A549 (cell line): ENCODE measurements at regions not wholly inside any gene's neighbourhood (a gene's known extent, or its start where the extent isn't known, plus 50 kb on each side); places are given as distances from the start of the nearest gene placed in this dataset.

Experiments used
- ATAC-seq, 2 experiments: fragments of 200-7000 bp in 1 of 2; fragments of >200 bp in 1 of 2; cut with Nextera tagmentation in 1 of 2; cut with Tn5 transposase in 1 of 2; 3 replicates each; pipeline versions ENCODE4 v1.8.0 to v1.9.1; 2018 to 2020; ENCODE audit warnings: mild to moderate bottlenecking in 1 of 2, moderate library complexity in 1 of 2
- CTCF ChIA-PET: fragments of 300-600 bp; sonication (Branson Sonifier 250); formaldehyde crosslinking; extraction: SDS; loops from one replicate; lab custom pipeline; 2021; ENCODE audit warnings: antibody characterized with exemption, inconsistent platforms; lab: Yijun Ruan, JAX
- POLR2A ChIA-PET: fragments of 350-600 bp; formaldehyde crosslinking; extraction: SDS; loops from one replicate; lab custom pipeline; 2021; ENCODE audit warnings: antibody characterized with exemption, inconsistent platforms; lab: Yijun Ruan, JAX
- DNase-seq, 2 experiments: peaks; one replicate each; pipeline versions ENCODE4 v3.0.0 to v3.0.0-alpha.2; 2011 to 2016; ENCODE audit warnings: low read depth in 1 of 2, low spot score in 1 of 2
- FAIRE-seq: peaks from 2 replicates; lab custom pipeline; 2011; peaks lifted over from hg19 to GRCh38; lab: Jason Lieb, UNC
- H3K27ac ChIP-seq, 2 experiments: fragments of >200 bp; sonication (Bioruptor Twin); formaldehyde crosslinking; 3 replicates each; pipeline ENCODE4 v1.5.1; 2016 to 2017
- H3K4me1 ChIP-seq: fragments of >200 bp; sonication (Bioruptor Twin); formaldehyde crosslinking; 3 replicates; pipeline ENCODE4 v1.6.1; 2016
- H3K4me2 ChIP-seq: fragments of >200 bp; sonication (Bioruptor Twin); formaldehyde crosslinking; 3 replicates; pipeline ENCODE4 v1.6.1; 2016
- H3K4me3 ChIP-seq: fragments of >200 bp; sonication (Bioruptor Twin); formaldehyde crosslinking; 3 replicates; pipeline ENCODE4 v1.5.1; 2016
- H3K9me3 ChIP-seq: fragments of >200 bp; sonication (Bioruptor Twin); formaldehyde crosslinking; 3 replicates; pipeline ENCODE4 v1.6.1; 2016
- BCL3 ChIP-seq: fragments of >200 bp; sonication (Bioruptor Twin); formaldehyde crosslinking; IDR thresholded peaks from 3 replicates; pipeline ENCODE4 v1.6.1; 2016
- BHLHE40 ChIP-seq: IDR thresholded peaks from 2 replicates; pipeline ENCODE4 v1.6.1; 2012; ENCODE audit warnings: low read depth, low read length, inconsistent platforms
- CEBPB ChIP-seq, 2 experiments: fragments of >200 bp in 1 of 2; sonication (Bioruptor Twin) in 1 of 2; formaldehyde crosslinking in 1 of 2; IDR thresholded peaks; 2 replicates each; pipeline ENCODE4 v1.6.1; 2012 to 2016
- CHD4 ChIP-seq: fragments of 200-600 bp; sonication (generic); IDR thresholded peaks from 2 replicates; pipeline ENCODE4 v1.6.1; 2016; ENCODE audit warnings: antibody characterized with exemption, mild to moderate bottlenecking, borderline replicate concordance
- CTCF ChIP-seq: fragments of >200 bp; sonication (Bioruptor Twin); formaldehyde crosslinking; IDR thresholded peaks from 3 replicates; pipeline ENCODE4 v1.5.1; 2016
- ESRRA ChIP-seq: fragments of 150-350 bp; IDR thresholded peaks from 2 replicates; pipeline ENCODE4 v1.6.1; 2014; ENCODE audit warnings: mild to moderate bottlenecking, low read length, borderline replicate concordance
- FOSB ChIP-seq: fragments of 250-450 bp; sonication (Bioruptor Pico); IDR thresholded peaks from 2 replicates; pipeline ENCODE4 v1.5.0; 2020; ENCODE audit warnings: mild to moderate bottlenecking, moderate library complexity
- FOSL2 ChIP-seq, 2 experiments: fragments of 450-650 bp in 1 of 2; fragments of >200 bp in 1 of 2; sonication (Bioruptor Twin) in 1 of 2; formaldehyde crosslinking; IDR thresholded peaks; 2 replicates each; pipeline versions ENCODE4 v1.5.0 to v1.6.1; 2016 to 2020; ENCODE audit warnings: mild to moderate bottlenecking in 1 of 2, moderate library complexity in 1 of 2
- FOXS1 ChIP-seq: fragments of 250-450 bp; sonication (Bioruptor Pico); IDR thresholded peaks from 2 replicates; pipeline ENCODE4 v1.5.0; 2020; ENCODE audit warnings: mild to moderate bottlenecking, moderate library complexity
- HDAC2 ChIP-seq: fragments of 200-600 bp; sonication (generic); IDR thresholded peaks from 2 replicates; pipeline ENCODE4 v1.6.1; 2016
- HES2 ChIP-seq: fragments of >200 bp; sonication (Bioruptor Twin); formaldehyde crosslinking; IDR thresholded peaks from 2 replicates; pipeline ENCODE4 v1.6.1; 2016
- HEYL ChIP-seq: fragments of 250-450 bp; sonication (Bioruptor Pico); IDR thresholded peaks from 2 replicates; pipeline ENCODE4 v1.8.0; 2021; ENCODE audit warnings: mild to moderate bottlenecking, moderate library complexity
- HMGXB4 ChIP-seq: fragments of 250-450 bp; sonication (Bioruptor Pico); IDR thresholded peaks from 2 replicates; pipeline ENCODE4 v1.5.0; 2021; ENCODE audit warnings: mild to moderate bottlenecking, moderate library complexity, borderline replicate concordance
- HOXA7 ChIP-seq: fragments of 250-450 bp; sonication (Bioruptor Pico); IDR thresholded peaks from 2 replicates; pipeline ENCODE4 v1.5.0; 2020; ENCODE audit warnings: mild to moderate bottlenecking, moderate library complexity
- JUN ChIP-seq, 2 experiments: fragments of >200 bp; sonication (Bioruptor Twin); formaldehyde crosslinking; IDR thresholded peaks; 2 replicates in 1 of 2; 3 replicates in 1 of 2; pipeline ENCODE4 v1.6.1; 2016 to 2017
- KDM1A ChIP-seq: fragments of 200-600 bp; sonication (generic); IDR thresholded peaks from 2 replicates; pipeline ENCODE4 v1.6.1; 2016; ENCODE audit warnings: low read depth, mild to moderate bottlenecking
- MAX ChIP-seq: IDR thresholded peaks from 2 replicates; pipeline ENCODE4 v1.6.1; 2012
- MYC ChIP-seq: IDR thresholded peaks from 2 replicates; pipeline ENCODE4 v1.6.1; 2012; ENCODE audit warnings: mild to moderate bottlenecking, inconsistent platforms, low read length, improper control_type of control experiment, borderline replicate concordance
- NFE2L2 ChIP-seq: fragments of 150-350 bp; conservative IDR thresholded peaks from 2 replicates; pipeline ENCODE4 v1.6.1; 2014; ENCODE audit warnings: low read length
- NPAS2 ChIP-seq: fragments of 250-450 bp; sonication (Bioruptor Pico); IDR thresholded peaks from 2 replicates; pipeline ENCODE4 v1.8.0; 2022; ENCODE audit warnings: mild to moderate bottlenecking, moderate library complexity, borderline replicate concordance
- NR3C1 ChIP-seq: fragments of >200 bp; sonication (Bioruptor Twin); formaldehyde crosslinking; IDR thresholded peaks from 3 replicates; pipeline ENCODE4 v1.6.1; 2017
- PBX3 ChIP-seq: IDR thresholded peaks from 2 replicates; pipeline ENCODE4 v1.6.1; 2012
- PHF8 ChIP-seq: fragments of 200-600 bp; sonication (generic); IDR thresholded peaks from 2 replicates; pipeline ENCODE4 v1.6.1; 2016; ENCODE audit warnings: low read depth, mild to moderate bottlenecking, antibody characterized with exemption, moderate library complexity, borderline replicate concordance
- POLR2A ChIP-seq: IDR thresholded peaks from 2 replicates; pipeline ENCODE4 v1.6.1; 2012; ENCODE audit warnings: mild to moderate bottlenecking, low read length
- POLR2AphosphoS2 ChIP-seq: conservative IDR thresholded peaks from 2 replicates; pipeline ENCODE4 v1.6.1; 2012; ENCODE audit warnings: low read length, improper control_type of control experiment, inconsistent platforms
- RARB ChIP-seq: fragments of 250-450 bp; sonication (Bioruptor Pico); IDR thresholded peaks from 2 replicates; pipeline ENCODE4 v1.8.0; 2021; ENCODE audit warnings: mild to moderate bottlenecking, moderate library complexity
- RFX5 ChIP-seq: fragments of 450-650 bp; IDR thresholded peaks from 2 replicates; pipeline ENCODE4 v1.7.1; 2014; ENCODE audit warnings: antibody characterized with exemption, mild to moderate bottlenecking, moderate library complexity
- RNF2 ChIP-seq: fragments of 200-600 bp; sonication (generic); IDR thresholded peaks from 2 replicates; pipeline ENCODE4 v1.6.1; 2016; ENCODE audit warnings: low read depth, mild to moderate bottlenecking, antibody characterized with exemption, moderate library complexity, borderline replicate concordance
- TP53 ChIP-seq: fragments of 250-450 bp; sonication (Bioruptor Pico); IDR thresholded peaks from 2 replicates; pipeline ENCODE4 v1.5.0; 2021; ENCODE audit warnings: mild to moderate bottlenecking, moderate library complexity
- ZFP36 ChIP-seq: fragments of 450-650 bp; IDR thresholded peaks from 2 replicates; pipeline ENCODE4 v1.6.1; 2014; ENCODE audit warnings: borderline replicate concordance; ENCODE audit not compliant: partially characterized antibody
- ZNF302 ChIP-seq: fragments of 250-450 bp; sonication (Bioruptor Pico); IDR thresholded peaks from 2 replicates; pipeline ENCODE4 v1.9.0; 2021; ENCODE audit warnings: inconsistent platforms, mild to moderate bottlenecking, moderate library complexity
- WGBS: methylation state at CpG from one replicate; pipeline ENCODE4 v1.1.6; 2017; ENCODE audit errors: missing lambda C conversion rate; 5-methylcytosine and 5-hydroxymethylcytosine counted together

- TF ChIP-seq FOSL2 (IDR thresholded peaks at IDR 0.05) (no peak), FOSL2 (CRISPR knock-in tag; IDR thresholded peaks at IDR 0.05) (no peak), ZFP36 (no peak), CHD4 (no peak), RARB (CRISPR knock-in tag) (no peak)
Measured at GRCh38 chr6:2396042-2396657, 150.7 kb upstream of the GMDS start (continued).

- Histone ChIP-seq H3K9me3 (no peaks in the 10 kb centered on the region), H3K4me2 (no peak overlapping the region), H3K27ac (no peak overlapping the region), H3K4me1 (no peaks in the 10 kb centered on the region), H3K4me3 (no peak overlapping the region)
- TF ChIP-seq HES2 (no peak), RNF2 (no peak), ZNF302 (CRISPR knock-in tag) (no peak), ESRRA (no peak), PHF8 (no peak), NPAS2 (no peak), KDM1A (no peak), HOXA7 (CRISPR knock-in tag) (no peak), CEBPB (IDR thresholded peaks at IDR 0.05) (no peak), TP53 (CRISPR knock-in tag) (no peak)
- 82% methylated on average over 11 of the region's 11 CpGs for WGBS
- ATAC-seq (no peak), FAIRE-seq (no peak), DNase-seq (no peak)
- ChIA-PET POLR2A (no interaction called here), CTCF (no interaction called here)
Measured at GRCh38 chr6:2388554-2389324, 143.3 kb upstream of the GMDS start.

- Histone ChIP-seq H3K4me1 (no peaks in the 10 kb centered on the region), H3K9me3 (no peaks in the 10 kb centered on the region), H3K4me3 (no peak overlapping the region), H3K4me2 (no peak overlapping the region), H3K27ac (no peak overlapping the region)
- FAIRE-seq (no peak), ATAC-seq (no peak), DNase-seq (no peak)
- WGBS = 83% methylated on average over 3 of the region's 3 CpGs
- ChIA-PET CTCF (no interaction called here), POLR2A (no interaction called here)
- TF ChIP-seq POLR2A = no peak
- no peak for TF ChIP-seq BHLHE40
- TF ChIP-seq NFE2L2 = no peak
- no peak for TF ChIP-seq RFX5
- no peak for TF ChIP-seq HMGXB4 (CRISPR knock-in tag)
- TF ChIP-seq MYC = no peak
- TF ChIP-seq BCL3 = no peak
- no peak for TF ChIP-seq FOSB
- no peak for TF ChIP-seq HDAC2
- TF ChIP-seq FOXS1 (CRISPR knock-in tag) = no peak
- TF ChIP-seq HEYL = no peak
- no peak for TF ChIP-seq NR3C1
- TF ChIP-seq PBX3 = no peak
- no peak for TF ChIP-seq JUN (IDR thresholded peaks at IDR 0.05)
- TF ChIP-seq MAX = no peak
- TF ChIP-seq CTCF = no peak
- no peak for TF ChIP-seq POLR2AphosphoS2
Measured at GRCh38 chr6:2387445-2387844, 142.0 kb upstream of the GMDS start.
